K562 (cell line): ENCODE measurements at regions not wholly inside any gene's neighbourhood (a gene's known extent, or its start where the extent isn't known, plus 50 kb on each side); places are given as distances from the start of the nearest gene placed in this dataset.

ENCODE experiments used
- ATAC-seq: fragments of 200-7000 bp; cut with Tn5 transposase; 3 replicates; pipeline ENCODE4 v1.9.1; 2020; ENCODE audit warnings: moderate library complexity
- BruUV-seq: library from RNA; stranded (reverse); fragments of 400-500 nt; replicated peaks from 2 replicates; lab custom pipeline; 2021; lab: Mats Ljungman, UMichigan
- CTCF ChIA-PET: fragments of 300-600 bp; formaldehyde crosslinking; extraction: SDS; loops from one replicate; lab custom pipeline; 2021; ENCODE audit warnings: low intra/inter-chr PET ratio; lab: Yijun Ruan, JAX
- POLR2A ChIA-PET: fragments of 300-600, 350-650 bp; sonication (Branson Sonifier 250); formaldehyde crosslinking; extraction: SDS; loops from one replicate; lab custom pipeline; 2021; ENCODE audit warnings: antibody characterized with exemption, inconsistent platforms; lab: Yijun Ruan, JAX
- DNase-seq, 4 experiments: peaks; one replicate each; pipeline versions ENCODE4 v3.0.0 to v3.0.0-alpha.2; 2011 to 2018; ENCODE audit warnings: low spot score in 3 of 4, mixed read lengths in 3 of 4; ENCODE audit errors: extremely low read depth in 1 of 4
- FAIRE-seq: peaks from 2 replicates; lab custom pipeline; 2011; peaks lifted over from hg19 to GRCh38; lab: Jason Lieb, UNC
- H2AFZ ChIP-seq: 2 replicates; pipeline ENCODE4 v1.6.0; 2011; ENCODE audit warnings: low read depth, low read length, control low read depth, inconsistent platforms
- H3K27ac ChIP-seq: fragments of 200-600 bp; 3 replicates; pipeline ENCODE4 v1.8.0; 2011; ENCODE audit warnings: low read depth, mild to moderate bottlenecking, control low read depth, inconsistent platforms, low read length, moderate library complexity, mixed read lengths; ENCODE audit errors: extremely low read depth
- H3K27me3 ChIP-seq, 2 experiments: fragments of 300-600 bp in 1 of 2; 2 replicates in 1 of 2; 3 replicates in 1 of 2; pipeline versions ENCODE4 v1.6.0 to v1.8.0; 2011; ENCODE audit warnings: inconsistent platforms in 2 of 2, low read length in 2 of 2, mild to moderate bottlenecking in 1 of 2, mixed read lengths in 1 of 2, moderate library complexity in 1 of 2; ENCODE audit not compliant: control insufficient read depth in 2 of 2, insufficient read depth in 2 of 2
- H3K36me3 ChIP-seq: fragments of 300-600 bp; 3 replicates; pipeline ENCODE4 v1.8.0; 2011; ENCODE audit warnings: mild to moderate bottlenecking, low read length, inconsistent platforms; ENCODE audit not compliant: control insufficient read depth, insufficient read depth
- H3K4me1 ChIP-seq, 2 experiments: fragments of 200-600 bp in 1 of 2; replicated peaks in 1 of 2; 2 replicates in 1 of 2; 3 replicates in 1 of 2; pipeline versions ENCODE4 v1.5.1 to v1.8.0; 2011; ENCODE audit warnings: inconsistent platforms in 2 of 2, low read length in 2 of 2, mild to moderate bottlenecking in 1 of 2, mixed read lengths in 1 of 2, moderate library complexity in 1 of 2; ENCODE audit not compliant: control insufficient read depth in 2 of 2, insufficient read depth in 2 of 2
- H3K4me2 ChIP-seq: 2 replicates; pipeline ENCODE4 v1.6.1; 2011; ENCODE audit warnings: low read length, control low read depth, inconsistent platforms, mixed read lengths; ENCODE audit not compliant: insufficient read depth
- H3K4me3 ChIP-seq: fragments of 200-600 bp; sonication (generic), shearing (Covaris generic); 2 replicates; pipeline ENCODE4 v1.5.1; 2016; ENCODE audit warnings: control low read depth, inconsistent platforms
- H3K79me2 ChIP-seq: fragments of 200-600 bp; 3 replicates; pipeline ENCODE4 v1.8.0; 2011; ENCODE audit warnings: low read length, inconsistent platforms; ENCODE audit not compliant: control insufficient read depth, insufficient read depth
- H3K9ac ChIP-seq, 2 experiments: 2 replicates each; pipeline versions ENCODE4 v1.6.0 to v1.6.1; 2011; ENCODE audit warnings: low read depth in 2 of 2, low read length in 2 of 2, control low read depth in 1 of 2, inconsistent platforms in 1 of 2, mild to moderate bottlenecking in 1 of 2, mixed read lengths in 1 of 2; ENCODE audit not compliant: insufficient read depth in 1 of 2
- H3K9me1 ChIP-seq: one replicate; pipeline ENCODE4 v1.6.0; 2011; ENCODE audit warnings: inconsistent platforms, mild to moderate bottlenecking, low read length, moderate library complexity; ENCODE audit not compliant: control insufficient read depth, insufficient read depth
- H3K9me3 ChIP-seq: replicated peaks from 2 replicates; pipeline ENCODE4 v1.5.1; 2011; ENCODE audit warnings: low read depth, low read length, inconsistent platforms; ENCODE audit not compliant: control insufficient read depth, insufficient read depth
- H4K20me1 ChIP-seq: replicated peaks from 2 replicates; pipeline ENCODE4 v1.6.1; 2011; ENCODE audit warnings: low read length, inconsistent platforms, mixed read lengths; ENCODE audit not compliant: control insufficient read depth, insufficient read depth
- CHD2 ChIP-seq: IDR thresholded peaks from 2 replicates; pipeline ENCODE4 v1.6.1; 2011; ENCODE audit warnings: low read depth, low read length
- COPS2 ChIP-seq: fragments of 450-650 bp; conservative IDR thresholded peaks from 2 replicates; pipeline ENCODE4 v1.6.1; 2016; ENCODE audit warnings: mild to moderate bottlenecking, moderate library complexity
- GTF2B ChIP-seq: IDR thresholded peaks from 2 replicates; pipeline ENCODE4 v1.6.1; 2011; ENCODE audit not compliant: insufficient read length; ENCODE audit errors: extremely low read depth
- MAFG ChIP-seq: fragments of 450-650 bp; conservative IDR thresholded peaks from 2 replicates; pipeline ENCODE4 v1.6.1; 2016; ENCODE audit warnings: missing genetic modification characterization, missing compliant biosample characterization
- MIER1 ChIP-seq: fragments of 450-650 bp; IDR thresholded peaks from 2 replicates; pipeline ENCODE4 v1.6.1; 2016; ENCODE audit warnings: antibody characterized with exemption, mild to moderate bottlenecking, low read depth
- NUFIP1 ChIP-seq: fragments of 450-650 bp; IDR thresholded peaks from 2 replicates; pipeline ENCODE4 v1.6.1; 2018; ENCODE audit not compliant: partially characterized antibody
- SRSF9 ChIP-seq: fragments of 200-400 bp; formaldehyde crosslinking; IDR thresholded peaks from 2 replicates; pipeline ENCODE4 v1.6.1; 2017; ENCODE audit warnings: low read depth, low read length, borderline replicate concordance
- TRIM28 ChIP-seq: fragments of 450-650 bp; IDR thresholded peaks from 2 replicates; pipeline ENCODE4 v1.6.1; 2017
- UBTF ChIP-seq, 2 experiments: IDR thresholded peaks; 2 replicates each; pipeline ENCODE4 v1.6.1; 2012; ENCODE audit warnings: improper control_type of control experiment in 2 of 2, low read depth in 2 of 2, low read length in 2 of 2, borderline replicate concordance in 1 of 2
- ZHX1 ChIP-seq: fragments of 150-350 bp; conservative IDR thresholded peaks from 2 replicates; pipeline ENCODE4 v1.6.1; 2014; ENCODE audit warnings: low read length
- ZNF12 ChIP-seq: sonication (generic); formaldehyde crosslinking; IDR thresholded peaks from 2 replicates; pipeline ENCODE4 v1.4.0; 2020; ENCODE audit warnings: mild to moderate bottlenecking, missing genetic modification reagents
- ZNF57 ChIP-seq: fragments of 450-650 bp; formaldehyde crosslinking; IDR thresholded peaks from 2 replicates; pipeline ENCODE4 v1.4.0; 2020; ENCODE audit warnings: mild to moderate bottlenecking, moderate library complexity
- ZNF707 ChIP-seq: fragments of 250-450 bp; sonication (Bioruptor Pico); conservative IDR thresholded peaks from 2 replicates; pipeline ENCODE4 v1.8.0; 2022; ENCODE audit warnings: inconsistent platforms, mild to moderate bottlenecking, moderate library complexity
- ZNF717 ChIP-seq: fragments of 250-450 bp; sonication (Bioruptor Pico); IDR thresholded peaks from 2 replicates; pipeline ENCODE4 v1.5.0; 2021
- ZZZ3 ChIP-seq: fragments of 450-650 bp; IDR thresholded peaks from 2 replicates; pipeline ENCODE4 v1.6.1; 2016; ENCODE audit warnings: antibody characterized with exemption, mild to moderate bottlenecking, moderate library complexity
- WGBS: fragments of 100-300 bp; shearing (Covaris generic); methylation state at CpG from one replicate; pipeline ENCODE4 v1.1.6; 2016; ENCODE audit warnings: low coverage, mixed read lengths; ENCODE audit not compliant: insufficient coverage; ENCODE audit errors: missing lambda C conversion rate; 5-methylcytosine and 5-hydroxymethylcytosine counted together
- in situ Hi-C: fragments of 300-500 bp; cut with MboI; formaldehyde crosslinking; loops from 4 replicates; pipeline ENCODE4 v1.15.0; 2018; ENCODE audit warnings: inconsistent platforms, mixed read lengths
- intact Hi-C: fragments of 100-400 bp; cut with micrococcal nuclease; formaldehyde crosslinking; loops from 2 replicates; pipeline ENCODE4 v1.14.2; 2022

- TF ChIP-seq ZHX1: no peak
- no peak for TF ChIP-seq ZNF12
- TF ChIP-seq ZNF707 (CRISPR knock-in tag): no peak
- no peak for TF ChIP-seq SRSF9
- no peak for TF ChIP-seq TRIM28
These were observed 289.5 kb upstream of the PFKP start (continued) for GRCh38 chr10:2777666-2778355.

- Histone ChIP-seq H3K9me3 (no peaks in the 10 kb centered on the region), H3K4me2 (no peak overlapping the region), H3K27me3 (peaks cover 10 to 27% of the 10 kb centered on the region in 2 experiments; a peak in 3 of 5 replicates), H3K79me2 (no peaks in the 10 kb centered on the region), H3K4me1 (no peaks in the 10 kb centered on the region), H3K36me3 (no peaks in the 10 kb centered on the region), H3K9me1 (no peaks in the 10 kb centered on the region), H3K4me3 (no peak overlapping the region), H4K20me1 (no peaks in the 10 kb centered on the region), H3K27ac (no peak overlapping the region), H3K9ac (no peak overlapping the region), H2AFZ (no peak overlapping the region)
- FAIRE-seq (no peak), DNase-seq (no peak), ATAC-seq (no peak)
- intact Hi-C loops: no loop called here
- under 1% methylated on average over 35 of the region's 41 CpGs for WGBS
- no TSS peak for BruUV-seq
- in situ Hi-C loops: no loop called here
- ChIA-PET CTCF (no interaction called here), POLR2A (no interaction called here)
- no peak for TF ChIP-seq MAFG (tag)
- no peak for TF ChIP-seq NUFIP1
- TF ChIP-seq COPS2: no peak
- no peak for TF ChIP-seq GTF2B
- no peak for TF ChIP-seq CHD2
- no peak for TF ChIP-seq ZZZ3
- TF ChIP-seq ZNF57 (CRISPR knock-in tag): no peak
- TF ChIP-seq UBTF (IDR thresholded peaks at IDR 0.05; ENCODE audit: borderline replicate concordance in 1 of 2, low read depth in 2 of 2, low read length in 2 of 2): no peak
- TF ChIP-seq ZNF717: no peak
- TF ChIP-seq MIER1: no peak
These were observed 294.3 kb upstream of the PFKP start for GRCh38 chr10:2772816-2773631.
